ENCODE measurements at regions not wholly inside any gene's neighbourhood (a gene's known extent, or its start where the extent isn't known, plus 50 kb on each side); places are given as distances from the start of the nearest gene placed in this dataset.

DNA sequence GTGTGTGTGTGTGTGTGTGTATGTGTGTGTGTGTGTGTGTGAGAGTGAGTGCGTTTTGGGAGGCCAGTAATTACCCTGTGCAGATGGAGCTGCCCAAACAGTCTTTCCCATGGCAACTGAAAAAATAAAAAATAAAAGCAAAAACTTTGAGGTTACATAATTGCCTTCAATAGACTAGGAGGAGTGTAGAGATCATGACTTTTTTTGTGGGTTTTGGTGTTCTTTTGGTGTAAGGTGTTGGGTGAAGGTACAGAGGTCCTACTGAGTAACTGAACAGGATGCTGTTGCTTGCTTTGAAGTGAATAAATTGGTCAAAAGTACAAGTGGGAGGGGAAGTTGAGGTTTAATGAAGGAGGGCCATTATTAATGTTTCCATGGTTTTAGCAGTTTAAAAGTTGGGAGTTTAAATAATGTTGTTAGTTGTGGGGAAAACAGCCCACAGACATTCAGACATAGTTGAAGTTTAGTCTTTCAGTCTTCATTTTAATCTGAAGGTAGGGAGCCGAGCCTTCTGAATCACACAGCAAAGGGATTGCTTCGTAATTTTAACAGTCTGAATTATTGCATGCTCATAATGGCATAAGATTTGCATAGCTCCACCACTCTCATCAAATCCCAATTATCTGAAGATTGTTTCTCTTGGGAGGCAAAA, 251.4 kb downstream of the PRL start:
- WGBS, 2 experiments (ENCODE audit: insufficient coverage in 1 of 2, insufficient read length in 1 of 2), result 93 to 95% methylated on average over 2 to 3 of the region's 3 CpGs

DNA sequence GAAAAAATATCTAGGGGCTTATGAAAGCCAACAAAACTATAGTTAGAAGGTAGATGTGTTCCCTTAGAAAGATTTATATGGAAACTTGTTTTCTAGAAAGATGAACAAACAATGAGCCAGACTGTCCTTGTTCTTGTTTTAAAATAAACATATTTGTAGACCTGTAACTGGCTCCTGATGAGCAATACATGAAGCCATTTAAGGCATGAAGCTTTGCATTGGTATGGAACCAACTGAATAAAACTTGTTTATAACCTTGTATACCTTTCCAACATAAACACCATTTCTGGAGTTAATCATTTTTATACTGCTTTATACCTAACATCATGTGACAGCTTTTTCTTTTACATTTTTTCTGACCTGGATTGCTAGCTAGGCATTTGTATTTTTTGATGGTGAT, 247.8 kb downstream of the PRL start:
- Histone ChIP-seq H3K27ac (ENCODE audit: low read depth, low read length) (no peak overlapping the region), H3K4me3 (ENCODE audit: low read length) (no peak overlapping the region), H3K36me3 (ENCODE audit: control insufficient read depth, insufficient read depth, low read length) (peaks cover 85% of the 10 kb centered on the region), H3K9ac (ENCODE audit: extremely low read depth, low read length, poor library complexity, severe bottlenecking) (no peak overlapping the region), H3K27me3 (ENCODE audit: control insufficient read depth, insufficient read depth, low read length, poor library complexity, severe bottlenecking) (no peaks in the 10 kb centered on the region), H3K9me3 (ENCODE audit: control insufficient read depth, low read length) (peaks cover 5% of the 10 kb centered on the region), H3K4me1 (ENCODE audit: control insufficient read depth, insufficient read depth, low read length) (no peaks in the 10 kb centered on the region)
- TF ChIP-seq, protein P1, sequence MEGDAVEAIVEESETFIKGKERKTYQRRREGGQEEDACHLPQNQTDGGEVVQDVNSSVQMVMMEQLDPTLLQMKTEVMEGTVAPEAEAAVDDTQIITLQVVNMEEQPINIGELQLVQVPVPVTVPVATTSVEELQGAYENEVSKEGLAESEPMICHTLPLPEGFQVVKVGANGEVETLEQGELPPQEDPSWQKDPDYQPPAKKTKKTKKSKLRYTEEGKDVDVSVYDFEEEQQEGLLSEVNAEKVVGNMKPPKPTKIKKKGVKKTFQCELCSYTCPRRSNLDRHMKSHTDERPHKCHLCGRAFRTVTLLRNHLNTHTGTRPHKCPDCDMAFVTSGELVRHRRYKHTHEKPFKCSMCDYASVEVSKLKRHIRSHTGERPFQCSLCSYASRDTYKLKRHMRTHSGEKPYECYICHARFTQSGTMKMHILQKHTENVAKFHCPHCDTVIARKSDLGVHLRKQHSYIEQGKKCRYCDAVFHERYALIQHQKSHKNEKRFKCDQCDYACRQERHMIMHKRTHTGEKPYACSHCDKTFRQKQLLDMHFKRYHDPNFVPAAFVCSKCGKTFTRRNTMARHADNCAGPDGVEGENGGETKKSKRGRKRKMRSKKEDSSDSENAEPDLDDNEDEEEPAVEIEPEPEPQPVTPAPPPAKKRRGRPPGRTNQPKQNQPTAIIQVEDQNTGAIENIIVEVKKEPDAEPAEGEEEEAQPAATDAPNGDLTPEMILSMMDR (conservative IDR thresholded peaks at IDR 0.05), result no peak
- no peak overlapping the region for H3K27ac Mint-ChIP-seq
- H3K4me3 Mint-ChIP-seq, result no peak overlapping the region
- peaks cover 54% of the 10 kb centered on the region for H3K36me3 Mint-ChIP-seq (ENCODE audit: low read depth)
- H3K4me1 Mint-ChIP-seq, result no peaks in the 10 kb centered on the region
- H3K9me3 Mint-ChIP-seq, result no peaks in the 10 kb centered on the region
- H3K27me3 Mint-ChIP-seq (ENCODE audit: insufficient read depth), result no peaks in the 10 kb centered on the region
- DNase-seq, result no peak

More for the DNA sequence above, 251.4 kb downstream of the PRL start:
- no peak for DNase-seq
- TF ChIP-seq, protein P1 (conservative IDR thresholded peaks at IDR 0.05), result no peak
- H3K36me3 ChIP-seq (ENCODE audit: control insufficient read depth, insufficient read depth, low read length), result peaks cover 71% of the 10 kb centered on the region
- no peak overlapping the region for H3K27ac ChIP-seq (ENCODE audit: low read depth, low read length)
- Mint-ChIP-seq H3K4me3 (no peak overlapping the region), H3K27me3 (ENCODE audit: insufficient read depth) (no peaks in the 10 kb centered on the region), H3K27ac (peak overlapping the region; percentile 26), H3K36me3 (ENCODE audit: low read depth) (peaks cover 40% of the 10 kb centered on the region), H3K4me1 (peaks cover 10% of the 10 kb centered on the region), H3K9me3 (peaks cover 5% of the 10 kb centered on the region)
- no peak overlapping the region for H3K9ac ChIP-seq (ENCODE audit: extremely low read depth, low read length, poor library complexity, severe bottlenecking)
- peaks cover 8% of the 10 kb centered on the region for H3K9me3 ChIP-seq (ENCODE audit: control insufficient read depth, low read length)
- no peak overlapping the region for H3K4me3 ChIP-seq (ENCODE audit: low read length)
- H3K4me1 ChIP-seq (ENCODE audit: control insufficient read depth, insufficient read depth, low read length), result no peaks in the 10 kb centered on the region
- H3K27me3 ChIP-seq (ENCODE audit: control insufficient read depth, insufficient read depth, low read length, poor library complexity, severe bottlenecking), result no peaks in the 10 kb centered on the region

DNA sequence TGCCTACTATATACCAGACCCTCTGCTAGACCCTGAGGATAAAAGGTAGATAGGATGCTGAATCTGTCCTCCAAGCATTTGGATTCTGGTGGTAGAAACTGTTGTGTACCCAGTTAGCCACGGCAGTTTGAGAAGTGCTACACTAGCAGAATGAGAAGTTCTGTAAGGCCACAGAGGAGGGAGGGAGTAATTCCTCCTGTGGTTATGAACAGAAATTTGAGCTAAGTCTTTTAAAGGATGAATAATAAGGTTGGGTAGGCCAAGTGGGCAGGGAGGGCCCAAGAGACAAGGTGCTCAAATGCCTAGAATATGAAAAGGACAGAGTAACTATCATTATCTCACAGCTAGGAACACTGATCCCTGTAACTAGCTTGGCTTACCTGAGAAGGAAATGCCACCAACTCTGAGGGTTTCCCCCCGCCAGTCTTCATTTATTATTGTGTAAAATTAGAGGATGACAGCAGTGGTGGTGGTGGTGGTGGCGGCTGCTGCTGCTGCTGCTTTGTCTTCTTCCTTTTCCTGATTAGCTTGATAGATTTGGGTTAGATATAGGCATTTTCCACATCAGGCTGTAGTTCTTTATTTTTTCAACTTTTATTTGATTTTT, 243.3 kb downstream of the PRL start:
- WGBS, 2 experiments (ENCODE audit: insufficient coverage in 1 of 2, insufficient read length in 1 of 2), result 94 to 100% methylated on average over 1 to 3 of the region's 3 CpGs
- H3K27me3 Mint-ChIP-seq (ENCODE audit: insufficient read depth), result no peaks in the 10 kb centered on the region

More for the DNA sequence above, 243.3 kb downstream of the PRL start:
- no peak overlapping the region for H3K4me3 ChIP-seq (ENCODE audit: low read length)
- Mint-ChIP-seq H3K4me1 (peaks cover 5% of the 10 kb centered on the region), H3K27ac (peak overlapping the region; percentile 35), H3K4me3 (no peak overlapping the region), H3K36me3 (ENCODE audit: low read depth) (peaks cover 65% of the 10 kb centered on the region), H3K9me3 (peaks cover 5% of the 10 kb centered on the region)
- no peaks in the 10 kb centered on the region for H3K27me3 ChIP-seq (ENCODE audit: control insufficient read depth, insufficient read depth, low read length, poor library complexity, severe bottlenecking)
- H3K27ac ChIP-seq (ENCODE audit: low read depth, low read length), result no peak overlapping the region
- TF ChIP-seq, protein P1 (conservative IDR thresholded peaks at IDR 0.05), result no peak
- H3K4me1 ChIP-seq (ENCODE audit: control insufficient read depth, insufficient read depth, low read length), result no peaks in the 10 kb centered on the region
- DNase-seq, result no peak
- H3K9ac ChIP-seq (ENCODE audit: extremely low read depth, low read length, poor library complexity, severe bottlenecking), result no peak overlapping the region
- H3K36me3 ChIP-seq (ENCODE audit: control insufficient read depth, insufficient read depth, low read length), result peaks cover 88% of the 10 kb centered on the region
- H3K9me3 ChIP-seq (ENCODE audit: control insufficient read depth, low read length), result peaks cover 33% of the 10 kb centered on the region

Data from endodermal cell (in vitro differentiated cells).